Endothelial cell (in vitro differentiated cells): ENCODE measurements at regions not wholly inside any gene's neighbourhood (a gene's known extent, or its start where the extent isn't known, plus 50 kb on each side); places are given as distances from the start of the nearest gene placed in this dataset.

Experiments
- DNase-seq: peaks from one replicate; pipeline ENCODE4 v3.0.0; 2021; ENCODE audit warnings: low spot score
- H3K27ac Mint-ChIP-seq: one replicate; pipeline ENCODE4 v1.8.0; 2021; ENCODE audit warnings: mixed read lengths, inconsistent platforms; ENCODE audit not compliant: unreplicated experiment
- H3K27me3 Mint-ChIP-seq: one replicate; pipeline ENCODE4 v1.8.0; 2021; ENCODE audit warnings: mild to moderate bottlenecking, moderate library complexity, mixed read lengths, inconsistent platforms; ENCODE audit not compliant: unreplicated experiment
- H3K36me3 Mint-ChIP-seq: one replicate; pipeline ENCODE4 v1.8.0; 2021; ENCODE audit warnings: mild to moderate bottlenecking, low read depth, mixed read lengths, inconsistent platforms; ENCODE audit not compliant: unreplicated experiment
- H3K4me1 Mint-ChIP-seq: one replicate; pipeline ENCODE4 v1.8.0; 2021; ENCODE audit warnings: mild to moderate bottlenecking, mixed read lengths, inconsistent platforms; ENCODE audit not compliant: unreplicated experiment
- H3K4me3 Mint-ChIP-seq: one replicate; pipeline ENCODE4 v1.8.0; 2021; ENCODE audit warnings: mild to moderate bottlenecking, mixed read lengths, inconsistent platforms; ENCODE audit not compliant: unreplicated experiment
- H3K9me3 Mint-ChIP-seq: one replicate; pipeline ENCODE4 v1.8.0; 2021; ENCODE audit warnings: mixed read lengths, inconsistent platforms; ENCODE audit not compliant: unreplicated experiment
- TF ChIP-seq, protein P1 (sequence below): fragments of 200-600 bp; sonication (generic); IDR thresholded peaks from one replicate; pipeline ENCODE4 v1.5.0; 2021; ENCODE audit warnings: antibody characterized with exemption; ENCODE audit not compliant: unreplicated experiment

DNA sequence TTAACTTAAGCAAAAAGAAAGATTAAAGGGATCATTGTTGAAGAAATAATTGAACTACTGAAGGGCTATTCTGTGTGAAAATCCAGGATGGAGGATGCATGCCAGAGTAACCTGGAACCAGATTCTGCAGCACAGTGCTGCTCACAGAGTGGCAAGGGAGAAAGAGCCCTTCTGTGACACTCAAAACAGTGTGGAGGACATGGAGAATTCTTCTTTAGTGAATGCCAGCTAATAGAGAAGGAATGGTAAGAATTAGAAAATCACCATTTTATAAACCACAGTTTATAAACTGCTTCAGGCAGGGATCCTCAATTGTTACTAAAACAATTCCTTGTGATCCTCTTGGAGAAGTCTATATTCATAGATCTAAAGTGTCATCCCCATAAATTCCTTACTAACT, 70.4 kb upstream of the ARHGEF26 start:
- Mint-ChIP-seq H3K4me1 (peaks cover 7% of the 10 kb centered on the region), H3K9me3 (no peaks in the 10 kb centered on the region), H3K36me3 (no peaks in the 10 kb centered on the region), H3K27me3 (no peaks in the 10 kb centered on the region), H3K27ac (no peak overlapping the region), H3K4me3 (no peak overlapping the region)
- DNase-seq = no peak
- TF ChIP-seq, protein P1, sequence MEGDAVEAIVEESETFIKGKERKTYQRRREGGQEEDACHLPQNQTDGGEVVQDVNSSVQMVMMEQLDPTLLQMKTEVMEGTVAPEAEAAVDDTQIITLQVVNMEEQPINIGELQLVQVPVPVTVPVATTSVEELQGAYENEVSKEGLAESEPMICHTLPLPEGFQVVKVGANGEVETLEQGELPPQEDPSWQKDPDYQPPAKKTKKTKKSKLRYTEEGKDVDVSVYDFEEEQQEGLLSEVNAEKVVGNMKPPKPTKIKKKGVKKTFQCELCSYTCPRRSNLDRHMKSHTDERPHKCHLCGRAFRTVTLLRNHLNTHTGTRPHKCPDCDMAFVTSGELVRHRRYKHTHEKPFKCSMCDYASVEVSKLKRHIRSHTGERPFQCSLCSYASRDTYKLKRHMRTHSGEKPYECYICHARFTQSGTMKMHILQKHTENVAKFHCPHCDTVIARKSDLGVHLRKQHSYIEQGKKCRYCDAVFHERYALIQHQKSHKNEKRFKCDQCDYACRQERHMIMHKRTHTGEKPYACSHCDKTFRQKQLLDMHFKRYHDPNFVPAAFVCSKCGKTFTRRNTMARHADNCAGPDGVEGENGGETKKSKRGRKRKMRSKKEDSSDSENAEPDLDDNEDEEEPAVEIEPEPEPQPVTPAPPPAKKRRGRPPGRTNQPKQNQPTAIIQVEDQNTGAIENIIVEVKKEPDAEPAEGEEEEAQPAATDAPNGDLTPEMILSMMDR = no peak

DNA sequence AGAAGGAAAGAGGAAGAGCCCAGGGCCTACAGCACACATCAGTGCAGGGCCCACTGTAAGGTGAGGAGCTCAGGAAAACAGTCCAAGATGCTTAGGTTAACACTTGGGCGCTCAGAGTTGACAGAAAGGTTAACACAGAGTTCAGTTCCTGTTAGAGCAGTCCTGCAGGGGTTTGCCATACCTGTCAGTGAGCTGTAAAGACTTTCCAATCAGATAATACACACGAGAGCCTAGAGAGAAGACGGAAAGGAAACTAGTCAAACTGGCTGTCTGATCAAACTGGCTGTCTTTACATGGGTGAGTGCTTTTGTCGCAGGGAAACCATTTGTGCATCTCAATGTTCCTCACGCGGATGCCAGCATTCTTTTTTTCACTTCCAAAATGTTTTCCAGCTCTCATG, 61.4 kb upstream of the ARHGEF26 start:
- Mint-ChIP-seq H3K27ac (no peak overlapping the region), H3K36me3 (no peaks in the 10 kb centered on the region), H3K4me1 (peaks cover 3% of the 10 kb centered on the region), H3K4me3 (no peak overlapping the region), H3K9me3 (no peaks in the 10 kb centered on the region), H3K27me3 (no peaks in the 10 kb centered on the region)
- DNase-seq = no peak
- TF ChIP-seq, protein P1 = no peak

DNA sequence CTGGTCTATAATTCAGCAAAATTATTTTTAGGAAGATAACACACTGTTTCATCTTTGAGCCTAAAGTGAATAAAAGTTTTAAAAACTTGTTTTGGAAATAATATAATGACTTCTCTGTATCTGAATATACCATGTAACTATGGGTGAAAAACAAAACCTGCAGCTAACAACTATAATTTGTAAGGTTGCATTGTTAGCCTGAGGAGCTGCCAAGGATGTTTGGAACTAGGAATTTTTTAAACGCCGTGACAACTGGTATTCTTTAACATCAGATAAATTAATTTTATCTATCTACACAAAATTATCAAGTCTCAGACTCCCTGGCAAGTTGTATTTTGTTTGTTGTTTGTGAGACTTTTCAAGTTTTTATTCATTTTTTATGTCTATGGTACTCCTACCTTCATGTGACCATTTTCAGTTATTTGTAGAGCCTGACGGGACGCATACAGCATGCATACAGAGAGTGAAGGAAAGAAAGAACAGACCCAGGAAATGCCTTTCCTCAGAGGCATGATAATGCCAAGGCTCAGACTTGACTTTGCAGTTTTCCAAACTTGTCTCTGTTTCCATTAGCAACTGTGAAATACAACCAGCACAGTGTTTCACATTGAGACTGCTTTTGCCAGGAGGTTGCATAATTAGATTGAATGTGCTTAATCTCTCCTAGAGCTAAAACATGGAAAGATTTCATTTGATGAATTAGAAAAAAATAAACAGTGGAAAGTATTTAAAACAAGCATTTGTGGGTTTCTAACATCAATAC, 60.8 kb upstream of the ARHGEF26 start:
- Mint-ChIP-seq H3K27me3 (no peaks in the 10 kb centered on the region), H3K4me1 (peaks cover 3% of the 10 kb centered on the region), H3K4me3 (no peak overlapping the region), H3K36me3 (no peaks in the 10 kb centered on the region), H3K9me3 (no peaks in the 10 kb centered on the region), H3K27ac (no peak overlapping the region)
- no peak for DNase-seq
- TF ChIP-seq, protein P1 = no peak

DNA sequence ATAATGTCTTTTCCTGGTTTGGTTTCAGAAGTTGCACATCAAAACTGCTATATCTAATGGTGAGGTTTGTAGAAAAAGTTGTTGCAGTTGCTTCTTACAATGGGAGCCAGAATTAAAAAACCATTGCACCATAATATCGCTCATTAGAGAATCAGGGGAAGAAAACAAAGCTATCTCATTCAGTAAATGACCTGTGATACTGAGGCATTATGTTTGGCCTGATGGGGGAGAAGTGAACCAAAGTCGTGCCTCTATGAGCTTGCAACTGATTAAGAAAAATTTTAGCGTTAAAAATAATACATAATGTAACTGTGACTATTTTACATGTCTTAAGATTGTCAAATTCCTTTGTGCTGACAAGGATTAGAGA, 60.2 kb upstream of the ARHGEF26 start:
- H3K4me3 Mint-ChIP-seq = no peak overlapping the region
- peaks cover 3% of the 10 kb centered on the region for H3K4me1 Mint-ChIP-seq
- no peak overlapping the region for H3K27ac Mint-ChIP-seq
- no peaks in the 10 kb centered on the region for H3K9me3 Mint-ChIP-seq
- no peaks in the 10 kb centered on the region for H3K36me3 Mint-ChIP-seq
- DNase-seq = no peak
- TF ChIP-seq, protein P1 = no peak
- no peaks in the 10 kb centered on the region for H3K27me3 Mint-ChIP-seq

DNA sequence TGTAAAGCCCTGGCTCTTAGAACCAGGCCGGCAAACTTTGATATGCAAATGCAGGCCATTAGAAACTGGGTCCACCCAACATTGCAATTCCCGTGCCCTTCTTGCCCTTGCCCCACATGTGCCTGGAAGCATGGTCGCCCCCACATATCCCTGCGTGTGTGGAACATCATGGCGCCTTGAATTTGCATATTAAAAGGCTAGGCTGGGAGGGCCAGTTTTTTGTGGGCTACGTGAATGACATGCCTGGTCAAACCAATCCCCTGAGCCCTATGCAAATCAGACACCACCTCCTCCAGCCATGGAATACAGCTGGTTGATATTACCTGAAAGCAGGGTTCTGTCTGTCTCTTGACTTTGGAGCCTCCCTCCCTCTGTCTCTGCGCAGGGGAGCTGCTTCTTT, 58.7 kb upstream of the ARHGEF26 start:
- Mint-ChIP-seq H3K27me3 (peaks cover 2% of the 10 kb centered on the region), H3K36me3 (no peaks in the 10 kb centered on the region), H3K9me3 (no peaks in the 10 kb centered on the region), H3K27ac (no peak overlapping the region), H3K4me3 (no peak overlapping the region), H3K4me1 (peaks cover 3% of the 10 kb centered on the region)
- TF ChIP-seq, protein P1 = no peak
- no peak for DNase-seq
